SU-DHL-6 (cell line): ENCODE measurements at regions not wholly inside any gene's neighbourhood (a gene's known extent, or its start where the extent isn't known, plus 50 kb on each side); places are given as distances from the start of the nearest gene placed in this dataset.

Source experiments
- EZH2phosphoT487 ChIP-seq: fragments of 200-600 bp; sonication (generic), shearing (Covaris generic); conservative IDR thresholded peaks from 2 replicates; pipeline ENCODE4 v1.6.1; 2018; ENCODE audit warnings: mild to moderate bottlenecking, antibody characterized with exemption, low read length, moderate library complexity, mixed read lengths
- TF ChIP-seq, protein P1 (sequence below): fragments of 200-600 bp; sonication (generic); IDR thresholded peaks from one replicate; pipeline ENCODE4 v1.5.1; 2017; ENCODE audit warnings: antibody characterized with exemption, mild to moderate bottlenecking, low read length, moderate library complexity; ENCODE audit not compliant: insufficient read depth, poor library complexity, severe bottlenecking

DNA sequence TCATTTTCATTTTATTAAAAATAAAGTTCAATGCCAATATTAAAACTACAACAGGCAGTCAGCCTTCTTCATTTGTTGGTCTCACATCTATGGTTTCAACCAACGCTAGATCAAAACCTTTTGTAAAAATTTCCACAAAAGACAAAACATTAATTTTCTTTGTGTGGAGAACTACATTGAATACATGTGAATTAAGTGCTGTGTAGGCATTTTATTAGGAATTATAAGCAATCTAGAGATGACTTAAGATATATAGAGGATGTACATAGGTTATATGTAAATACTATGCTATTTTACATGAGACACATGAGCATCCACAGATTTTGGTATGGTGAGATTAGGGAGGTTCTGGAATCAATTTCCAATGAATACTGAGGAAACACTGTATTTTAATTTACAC is 94.2 kb downstream of the CYLC2 start:
- TF ChIP-seq, protein P1, sequence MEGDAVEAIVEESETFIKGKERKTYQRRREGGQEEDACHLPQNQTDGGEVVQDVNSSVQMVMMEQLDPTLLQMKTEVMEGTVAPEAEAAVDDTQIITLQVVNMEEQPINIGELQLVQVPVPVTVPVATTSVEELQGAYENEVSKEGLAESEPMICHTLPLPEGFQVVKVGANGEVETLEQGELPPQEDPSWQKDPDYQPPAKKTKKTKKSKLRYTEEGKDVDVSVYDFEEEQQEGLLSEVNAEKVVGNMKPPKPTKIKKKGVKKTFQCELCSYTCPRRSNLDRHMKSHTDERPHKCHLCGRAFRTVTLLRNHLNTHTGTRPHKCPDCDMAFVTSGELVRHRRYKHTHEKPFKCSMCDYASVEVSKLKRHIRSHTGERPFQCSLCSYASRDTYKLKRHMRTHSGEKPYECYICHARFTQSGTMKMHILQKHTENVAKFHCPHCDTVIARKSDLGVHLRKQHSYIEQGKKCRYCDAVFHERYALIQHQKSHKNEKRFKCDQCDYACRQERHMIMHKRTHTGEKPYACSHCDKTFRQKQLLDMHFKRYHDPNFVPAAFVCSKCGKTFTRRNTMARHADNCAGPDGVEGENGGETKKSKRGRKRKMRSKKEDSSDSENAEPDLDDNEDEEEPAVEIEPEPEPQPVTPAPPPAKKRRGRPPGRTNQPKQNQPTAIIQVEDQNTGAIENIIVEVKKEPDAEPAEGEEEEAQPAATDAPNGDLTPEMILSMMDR, result no peak
- no peak for TF ChIP-seq EZH2phosphoT487
